ENCODE measurements at regions not wholly inside any gene's neighbourhood (a gene's known extent, or its start where the extent isn't known, plus 50 kb on each side); places are given as distances from the start of the nearest gene placed in this dataset.

DNA sequence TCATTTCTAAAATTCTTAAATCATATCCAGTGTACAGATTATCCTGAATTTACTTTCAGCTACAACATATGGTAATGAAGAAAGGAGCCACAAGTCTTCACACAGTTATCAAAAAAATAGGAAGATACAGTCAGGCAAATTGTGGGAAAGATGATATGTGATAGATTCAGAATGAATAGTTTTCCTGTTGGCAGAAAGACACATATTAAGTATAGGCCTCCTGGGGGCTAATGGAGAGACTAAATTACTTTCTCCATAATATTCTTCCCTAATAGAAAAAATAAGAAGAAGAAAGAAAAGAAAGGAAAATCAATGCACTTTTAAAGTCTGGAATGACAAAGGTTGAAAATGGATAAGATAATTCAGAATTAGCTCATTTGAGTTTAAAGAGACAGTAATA lies 2073.5 kb downstream of the LRRC4C start (continued):
- TF ChIP-seq, protein P1, sequence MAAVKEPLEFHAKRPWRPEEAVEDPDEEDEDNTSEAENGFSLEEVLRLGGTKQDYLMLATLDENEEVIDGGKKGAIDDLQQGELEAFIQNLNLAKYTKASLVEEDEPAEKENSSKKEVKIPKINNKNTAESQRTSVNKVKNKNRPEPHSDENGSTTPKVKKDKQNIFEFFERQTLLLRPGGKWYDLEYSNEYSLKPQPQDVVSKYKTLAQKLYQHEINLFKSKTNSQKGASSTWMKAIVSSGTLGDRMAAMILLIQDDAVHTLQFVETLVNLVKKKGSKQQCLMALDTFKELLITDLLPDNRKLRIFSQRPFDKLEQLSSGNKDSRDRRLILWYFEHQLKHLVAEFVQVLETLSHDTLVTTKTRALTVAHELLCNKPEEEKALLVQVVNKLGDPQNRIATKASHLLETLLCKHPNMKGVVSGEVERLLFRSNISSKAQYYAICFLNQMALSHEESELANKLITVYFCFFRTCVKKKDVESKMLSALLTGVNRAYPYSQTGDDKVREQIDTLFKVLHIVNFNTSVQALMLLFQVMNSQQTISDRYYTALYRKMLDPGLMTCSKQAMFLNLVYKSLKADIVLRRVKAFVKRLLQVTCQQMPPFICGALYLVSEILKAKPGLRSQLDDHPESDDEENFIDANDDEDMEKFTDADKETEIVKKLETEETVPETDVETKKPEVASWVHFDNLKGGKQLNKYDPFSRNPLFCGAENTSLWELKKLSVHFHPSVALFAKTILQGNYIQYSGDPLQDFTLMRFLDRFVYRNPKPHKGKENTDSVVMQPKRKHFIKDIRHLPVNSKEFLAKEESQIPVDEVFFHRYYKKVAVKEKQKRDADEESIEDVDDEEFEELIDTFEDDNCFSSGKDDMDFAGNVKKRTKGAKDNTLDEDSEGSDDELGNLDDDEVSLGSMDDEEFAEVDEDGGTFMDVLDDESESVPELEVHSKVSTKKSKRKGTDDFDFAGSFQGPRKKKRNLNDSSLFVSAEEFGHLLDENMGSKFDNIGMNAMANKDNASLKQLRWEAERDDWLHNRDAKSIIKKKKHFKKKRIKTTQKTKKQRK (IDR thresholded peaks at IDR 0.05; ENCODE audit: low read depth, low read length), result no peak
- TF ChIP-seq EP300 (IDR thresholded peaks at IDR 0.05; ENCODE audit: borderline replicate concordance in 1 of 2, control insufficient read depth in 1 of 2, low read depth in 2 of 2, low read length in 2 of 2) (no peak), RBBP5 (conservative IDR thresholded peaks at IDR 0.05) (no peak), SIN3A (IDR thresholded peaks at IDR 0.05; ENCODE audit: low read depth, low read length) (no peak)

DNA sequence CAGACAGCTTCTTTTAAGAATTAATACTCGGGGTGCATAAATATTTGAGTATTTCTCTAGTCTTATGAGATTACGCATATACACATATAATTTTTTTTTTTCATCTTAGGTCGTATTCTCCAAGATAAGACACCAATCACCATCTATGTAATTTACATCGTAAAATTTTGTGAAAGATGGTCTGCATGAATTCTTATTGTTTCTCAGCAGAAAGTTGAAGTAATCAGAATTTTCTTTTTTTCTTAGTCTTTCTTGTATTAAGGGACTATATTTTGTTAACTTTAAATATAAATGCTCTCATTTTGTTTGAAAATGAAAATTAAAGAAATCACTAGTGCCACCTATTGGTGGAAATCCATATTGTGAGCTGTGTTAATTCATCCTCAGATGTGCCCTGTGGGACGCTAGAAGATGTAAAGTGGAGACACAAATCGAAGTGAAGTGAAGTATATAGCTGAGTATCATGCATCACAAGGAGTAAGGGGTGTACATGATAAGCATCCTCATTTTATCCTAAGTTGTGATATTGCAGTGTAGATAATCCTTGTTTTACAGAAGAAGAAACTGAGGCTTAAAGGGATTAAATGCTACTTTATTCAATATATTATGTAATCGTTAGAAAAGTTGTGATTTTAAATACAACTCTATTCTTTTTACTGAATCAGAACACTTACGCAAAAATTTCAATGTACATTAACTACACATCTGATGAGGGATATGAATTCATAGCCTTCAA lies 2084.3 kb downstream of the LRRC4C start:
- CTCF ChIA-PET, result interaction anchor here (0.6 to 2.9 kb wide), 11 partner anchors 9 to 1524 kb away, joined by 3 to 10 read pairs (median 3); no protein-coding TSS in a partner anchor
- FAIRE-seq, result peak; percentile 59
- RAD21 ChIA-PET (ENCODE audit: unreplicated experiment), result interaction anchor here (1.2 kb wide), 1 partner anchor 919 kb away, joined by 4 read pairs; no protein-coding TSS in a partner anchor
- no peaks in the 10 kb centered on the region for H3K9me3 ChIP-seq (replicated peaks; ENCODE audit: control insufficient read depth, insufficient read depth, low read length)
- TF ChIP-seq CHD2 (IDR thresholded peaks at IDR 0.05; ENCODE audit: borderline replicate concordance, low read depth, low read length), result no peak
- no peak for TF ChIP-seq NRF1 (conservative IDR thresholded peaks at IDR 0.05; ENCODE audit: low read depth, low read length)
- TF ChIP-seq, protein P2, sequence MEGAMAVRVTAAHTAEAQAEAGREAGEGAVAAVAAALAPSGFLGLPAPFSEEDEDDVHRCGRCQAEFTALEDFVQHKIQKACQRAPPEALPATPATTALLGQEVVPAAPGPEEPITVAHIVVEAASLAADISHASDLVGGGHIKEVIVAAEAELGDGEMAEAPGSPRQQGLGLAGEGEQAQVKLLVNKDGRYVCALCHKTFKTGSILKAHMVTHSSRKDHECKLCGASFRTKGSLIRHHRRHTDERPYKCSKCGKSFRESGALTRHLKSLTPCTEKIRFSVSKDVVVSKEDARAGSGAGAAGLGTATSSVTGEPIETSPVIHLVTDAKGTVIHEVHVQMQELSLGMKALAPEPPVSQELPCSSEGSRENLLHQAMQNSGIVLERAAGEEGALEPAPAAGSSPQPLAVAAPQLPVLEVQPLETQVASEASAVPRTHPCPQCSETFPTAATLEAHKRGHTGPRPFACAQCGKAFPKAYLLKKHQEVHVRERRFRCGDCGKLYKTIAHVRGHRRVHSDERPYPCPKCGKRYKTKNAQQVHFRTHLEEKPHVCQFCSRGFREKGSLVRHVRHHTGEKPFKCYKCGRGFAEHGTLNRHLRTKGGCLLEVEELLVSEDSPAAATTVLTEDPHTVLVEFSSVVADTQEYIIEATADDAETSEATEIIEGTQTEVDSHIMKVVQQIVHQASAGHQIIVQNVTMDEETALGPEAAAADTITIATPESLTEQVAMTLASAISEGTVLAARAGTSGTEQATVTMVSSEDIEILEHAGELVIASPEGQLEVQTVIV (IDR thresholded peaks at IDR 0.05; ENCODE audit: borderline replicate concordance, partially characterized antibody), result no peak
- TF ChIP-seq, protein P3, sequence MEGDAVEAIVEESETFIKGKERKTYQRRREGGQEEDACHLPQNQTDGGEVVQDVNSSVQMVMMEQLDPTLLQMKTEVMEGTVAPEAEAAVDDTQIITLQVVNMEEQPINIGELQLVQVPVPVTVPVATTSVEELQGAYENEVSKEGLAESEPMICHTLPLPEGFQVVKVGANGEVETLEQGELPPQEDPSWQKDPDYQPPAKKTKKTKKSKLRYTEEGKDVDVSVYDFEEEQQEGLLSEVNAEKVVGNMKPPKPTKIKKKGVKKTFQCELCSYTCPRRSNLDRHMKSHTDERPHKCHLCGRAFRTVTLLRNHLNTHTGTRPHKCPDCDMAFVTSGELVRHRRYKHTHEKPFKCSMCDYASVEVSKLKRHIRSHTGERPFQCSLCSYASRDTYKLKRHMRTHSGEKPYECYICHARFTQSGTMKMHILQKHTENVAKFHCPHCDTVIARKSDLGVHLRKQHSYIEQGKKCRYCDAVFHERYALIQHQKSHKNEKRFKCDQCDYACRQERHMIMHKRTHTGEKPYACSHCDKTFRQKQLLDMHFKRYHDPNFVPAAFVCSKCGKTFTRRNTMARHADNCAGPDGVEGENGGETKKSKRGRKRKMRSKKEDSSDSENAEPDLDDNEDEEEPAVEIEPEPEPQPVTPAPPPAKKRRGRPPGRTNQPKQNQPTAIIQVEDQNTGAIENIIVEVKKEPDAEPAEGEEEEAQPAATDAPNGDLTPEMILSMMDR (IDR thresholded peaks at IDR 0.05 in 2 of 3, conservative IDR thresholded peaks at IDR 0.05 in 1 of 3; ENCODE audit: control insufficient read depth in 2 of 3, extremely low read depth in 1 of 3, insufficient read depth in 1 of 3, low read depth in 3 of 3, low read length in 3 of 3), result peak; percentile 37 to 49 (median 46); a peak in 5 of 6 replicates
- TF ChIP-seq RAD21 (IDR thresholded peaks at IDR 0.05; ENCODE audit: insufficient read depth, low read depth, low read length), result 0 out of 2 replicates have a peak, but pooled peaks have one; percentile 23
- in situ Hi-C loops (cut with MboI) (no loop called here), intact Hi-C loops (cut with micrococcal nuclease; ENCODE audit: unreplicated experiment) (loop anchor here (10.0 kb wide), 1 partner anchor 1430 kb away; no protein-coding TSS in a partner anchor)
- no peak overlapping the region for H3K9ac ChIP-seq (ENCODE audit: control insufficient read depth, insufficient read depth, low read length)
- 20% methylated on average over 8 of the region's 8 CpGs for WGBS (ENCODE audit: insufficient coverage, insufficient replicate concordance, low lambda C conversion rate, missing lambda C conversion rate)
- H3K4me2 ChIP-seq (ENCODE audit: control insufficient read depth, insufficient read depth), result no peak overlapping the region
- no peaks in the 10 kb centered on the region for H3K79me2 ChIP-seq (ENCODE audit: control insufficient read depth, insufficient read depth, low read length)
- H3K36me3 ChIP-seq (ENCODE audit: control insufficient read depth in 2 of 2, insufficient read depth in 2 of 2, low read length in 1 of 2), result no peaks in the 10 kb centered on the region
- POLR2A ChIA-PET, result no interaction called here
- no peak overlapping the region for H2AFZ ChIP-seq (ENCODE audit: control insufficient read depth, low read depth, low read length)
- no peak overlapping the region for H3K27ac ChIP-seq (ENCODE audit: control insufficient read depth, insufficient read depth)
- SMC1A ChIA-PET (ENCODE audit: uncharacterized antibody, unreplicated experiment), result no interaction called here
- BruUV-seq (replicated peaks), result no TSS peak
- no peaks in the 10 kb centered on the region for H3K27me3 ChIP-seq (replicated peaks in 1 of 2; ENCODE audit: control insufficient read depth in 2 of 2, insufficient read depth in 2 of 2, low read length in 1 of 2)
- no peaks in the 10 kb centered on the region for H4K20me1 ChIP-seq (ENCODE audit: control insufficient read depth, insufficient read depth)
- DNase-seq (ENCODE audit: low read depth, low spot score), result no peak
- H3K4me1 ChIP-seq (ENCODE audit: control insufficient read depth, insufficient read depth, low read length), result no peaks in the 10 kb centered on the region
- peak; percentile 52 for ATAC-seq
- H3K4me3 ChIP-seq, result no peak overlapping the region

Measured in GM12878 (cell line).